A673 (cell line): ENCODE measurements at regions not wholly inside any gene's neighbourhood (a gene's known extent, or its start where the extent isn't known, plus 50 kb on each side); places are given as distances from the start of the nearest gene placed in this dataset.
"Not testable (repeated sequence)": the region's sequence is repeated elsewhere in the genome, so short reads cannot be mapped to it uniquely, and the experiment has no call there.

ENCODE experiments used
- EZH2 ChIP-seq: fragments of 200-600 bp; sonication (generic); IDR thresholded peaks from 2 replicates; pipeline ENCODE4 v1.6.1; 2017; ENCODE audit warnings: borderline replicate concordance, low read depth, mild to moderate bottlenecking, mixed read lengths, antibody characterized with exemption, low read length; ENCODE audit not compliant: poor library complexity, severe bottlenecking
- TF ChIP-seq, protein P1 (sequence below): fragments of 300-800, 200-600 bp; sonication (generic); conservative IDR thresholded peaks from 2 replicates; pipeline ENCODE4 v1.5.1; 2017; ENCODE audit warnings: low read depth, mild to moderate bottlenecking, antibody characterized with exemption, low read length, moderate library complexity, mixed read lengths

GRCh38 chr12:13325037-13325436, 128.5 kb downstream of the EMP1 start:
- TF ChIP-seq, protein P1, sequence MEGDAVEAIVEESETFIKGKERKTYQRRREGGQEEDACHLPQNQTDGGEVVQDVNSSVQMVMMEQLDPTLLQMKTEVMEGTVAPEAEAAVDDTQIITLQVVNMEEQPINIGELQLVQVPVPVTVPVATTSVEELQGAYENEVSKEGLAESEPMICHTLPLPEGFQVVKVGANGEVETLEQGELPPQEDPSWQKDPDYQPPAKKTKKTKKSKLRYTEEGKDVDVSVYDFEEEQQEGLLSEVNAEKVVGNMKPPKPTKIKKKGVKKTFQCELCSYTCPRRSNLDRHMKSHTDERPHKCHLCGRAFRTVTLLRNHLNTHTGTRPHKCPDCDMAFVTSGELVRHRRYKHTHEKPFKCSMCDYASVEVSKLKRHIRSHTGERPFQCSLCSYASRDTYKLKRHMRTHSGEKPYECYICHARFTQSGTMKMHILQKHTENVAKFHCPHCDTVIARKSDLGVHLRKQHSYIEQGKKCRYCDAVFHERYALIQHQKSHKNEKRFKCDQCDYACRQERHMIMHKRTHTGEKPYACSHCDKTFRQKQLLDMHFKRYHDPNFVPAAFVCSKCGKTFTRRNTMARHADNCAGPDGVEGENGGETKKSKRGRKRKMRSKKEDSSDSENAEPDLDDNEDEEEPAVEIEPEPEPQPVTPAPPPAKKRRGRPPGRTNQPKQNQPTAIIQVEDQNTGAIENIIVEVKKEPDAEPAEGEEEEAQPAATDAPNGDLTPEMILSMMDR: not testable (repeated sequence)
- TF ChIP-seq EZH2: not testable (repeated sequence)
